Thyroid gland (tissue), 4 donors: ENCODE measurements at regions not wholly inside any gene's neighbourhood (a gene's known extent, or its start where the extent isn't known, plus 50 kb on each side); places are given as distances from the start of the nearest gene placed in this dataset.

Experiments used
- DNase-seq, 2 donors: peaks; one replicate each; pipeline ENCODE4 v3.0.0-alpha.2; 2019
- H3K27ac ChIP-seq, 3 donors: fragments of 200-600 bp; sonication (generic); 1 replicate in 2 of 3; 2 replicates in 1 of 3; pipeline ENCODE4 v1.5.1; 2016 to 2019; ENCODE audit warnings: mild to moderate bottlenecking in 1 of 3, moderate library complexity in 1 of 3
- H3K27me3 ChIP-seq: fragments of 200-600 bp; sonication (generic); one replicate; pipeline ENCODE4 v1.5.1; 2019
- H3K36me3 ChIP-seq, 2 donors: fragments of 200-600 bp; sonication (generic); one replicate each; pipeline ENCODE4 v1.5.1; 2016 to 2019
- H3K4me1 ChIP-seq, 2 donors: fragments of 200-600 bp; sonication (generic); one replicate each; pipeline ENCODE4 v1.5.1; 2017 to 2019
- H3K4me3 ChIP-seq, 3 donors: fragments of 200-600 bp; sonication (generic); replicated peaks in 1 of 3; 1 replicate in 2 of 3; 2 replicates in 1 of 3; pipeline ENCODE4 v1.5.1; 2016; ENCODE audit warnings: mild to moderate bottlenecking in 1 of 3
- H3K9me3 ChIP-seq: fragments of 200-600 bp; sonication (generic); one replicate; pipeline ENCODE4 v1.5.1; 2017
- POLR2A ChIP-seq, 2 donors: fragments of 450-650 bp; IDR thresholded peaks; one replicate each; pipeline ENCODE4 v1.6.1; 2017; ENCODE audit warnings: antibody characterized with exemption in 2 of 2, mild to moderate bottlenecking in 2 of 2, moderate library complexity in 1 of 2
- WGBS, 2 donors: methylation state at CpG; one replicate each; pipeline ENCODE4 v1.1.5; 2017; 5-methylcytosine and 5-hydroxymethylcytosine counted together
- intact Hi-C: fragments of 100-400 bp; cut with DNase I; formaldehyde crosslinking; loops from one replicate; pipeline ENCODE4 v1.15.1; 2023
- TF ChIP-seq, protein P1 (sequence below), 6 experiments: fragments of 200-600 bp in 3 of 6; fragments of 450-650 bp in 3 of 6; sonication (generic) in 3 of 6; IDR thresholded peaks; one replicate each; pipeline ENCODE4 v1.5.1; 2016 to 2019; ENCODE audit warnings: antibody characterized with exemption in 6 of 6, mild to moderate bottlenecking in 2 of 6, inconsistent platforms in 1 of 6, moderate library complexity in 1 of 6

DNA sequence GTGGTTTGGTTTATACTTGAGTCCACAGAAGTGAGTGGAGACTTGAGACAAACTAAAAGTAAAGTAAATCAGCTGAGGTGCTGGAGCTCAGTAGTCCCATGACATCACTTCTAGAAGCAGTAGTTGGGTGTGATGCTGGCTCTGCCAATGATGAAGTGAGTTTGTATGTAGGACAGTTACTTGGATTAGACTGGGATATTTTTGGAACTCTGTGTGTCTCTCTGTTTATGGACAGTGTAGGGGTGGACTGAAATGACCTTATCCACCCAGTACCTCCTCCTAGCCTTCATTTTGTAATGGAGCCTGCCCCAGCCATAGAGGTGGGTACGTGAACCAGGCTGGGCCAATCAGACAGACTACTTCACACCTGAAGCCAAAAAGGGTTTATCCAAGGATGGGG, 52.2 kb downstream of the POLR1D start:
- Histone ChIP-seq H3K4me3 (no peak overlapping the region), H3K27ac (no peak overlapping the region), H3K27me3 (no peaks in the 10 kb centered on the region), H3K36me3 (no peaks in the 10 kb centered on the region), H3K9me3 (no peaks in the 10 kb centered on the region), H3K4me1 (no peaks in the 10 kb centered on the region)
- 94 to 100% methylated on average over 1 of the region's 1 CpG for WGBS, 2 donors
- DNase-seq = no peak
- intact Hi-C loops = no loop called here
- TF ChIP-seq, protein P1, sequence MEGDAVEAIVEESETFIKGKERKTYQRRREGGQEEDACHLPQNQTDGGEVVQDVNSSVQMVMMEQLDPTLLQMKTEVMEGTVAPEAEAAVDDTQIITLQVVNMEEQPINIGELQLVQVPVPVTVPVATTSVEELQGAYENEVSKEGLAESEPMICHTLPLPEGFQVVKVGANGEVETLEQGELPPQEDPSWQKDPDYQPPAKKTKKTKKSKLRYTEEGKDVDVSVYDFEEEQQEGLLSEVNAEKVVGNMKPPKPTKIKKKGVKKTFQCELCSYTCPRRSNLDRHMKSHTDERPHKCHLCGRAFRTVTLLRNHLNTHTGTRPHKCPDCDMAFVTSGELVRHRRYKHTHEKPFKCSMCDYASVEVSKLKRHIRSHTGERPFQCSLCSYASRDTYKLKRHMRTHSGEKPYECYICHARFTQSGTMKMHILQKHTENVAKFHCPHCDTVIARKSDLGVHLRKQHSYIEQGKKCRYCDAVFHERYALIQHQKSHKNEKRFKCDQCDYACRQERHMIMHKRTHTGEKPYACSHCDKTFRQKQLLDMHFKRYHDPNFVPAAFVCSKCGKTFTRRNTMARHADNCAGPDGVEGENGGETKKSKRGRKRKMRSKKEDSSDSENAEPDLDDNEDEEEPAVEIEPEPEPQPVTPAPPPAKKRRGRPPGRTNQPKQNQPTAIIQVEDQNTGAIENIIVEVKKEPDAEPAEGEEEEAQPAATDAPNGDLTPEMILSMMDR (IDR thresholded peaks at IDR 0.05) = no peak
- no peak for TF ChIP-seq POLR2A (IDR thresholded peaks at IDR 0.05)

DNA sequence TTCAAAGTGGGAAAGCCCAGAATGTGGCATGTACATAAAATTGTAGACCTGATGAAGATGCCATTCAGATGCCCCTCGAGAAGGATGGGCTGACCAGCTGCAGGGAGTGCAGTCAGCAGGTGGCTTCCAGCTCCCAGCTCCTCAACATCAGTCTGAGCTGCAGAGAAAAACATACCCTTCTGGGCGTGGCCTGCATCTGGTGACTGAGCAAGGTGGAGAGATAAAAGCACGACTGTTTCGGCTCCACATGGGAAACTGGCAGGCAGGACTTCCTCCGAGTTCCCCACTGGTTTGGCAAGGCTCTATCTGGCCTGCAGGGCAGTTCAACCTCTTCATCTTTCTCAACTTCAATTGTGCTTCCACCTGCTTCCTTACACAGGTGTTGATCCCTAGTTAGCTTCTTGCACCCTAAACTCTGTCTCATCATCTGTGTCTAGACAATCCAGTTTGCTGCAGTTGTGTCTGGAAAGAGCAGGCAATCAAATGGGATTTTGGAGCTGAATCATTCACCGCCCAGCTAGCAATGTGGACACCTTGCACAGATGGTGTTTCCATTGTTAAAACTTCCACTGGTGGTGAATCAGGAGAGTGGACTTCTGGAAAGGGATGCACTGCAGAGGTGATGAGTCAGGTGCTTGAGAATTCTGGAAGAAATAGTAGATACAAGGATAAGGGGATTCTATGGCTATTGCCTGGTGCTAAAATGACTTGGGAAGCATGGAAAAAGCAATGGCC, 56.8 kb downstream of the POLR1D start:
- H3K4me1 ChIP-seq = no peaks in the 10 kb centered on the region
- H3K27ac ChIP-seq = no peak overlapping the region
- 60 to 76% methylated on average over 6 of the region's 6 CpGs for whole genome bisulfite sequencing, 2 donors
- intact Hi-C loops = no loop called here
- H3K27me3 ChIP-seq = no peaks in the 10 kb centered on the region
- H3K9me3 ChIP-seq = no peaks in the 10 kb centered on the region
- H3K4me3 ChIP-seq = no peak overlapping the region
- no peaks in the 10 kb centered on the region for H3K36me3 ChIP-seq
- no peak for TF ChIP-seq POLR2A (IDR thresholded peaks at IDR 0.05)
- TF ChIP-seq, protein P1 (IDR thresholded peaks at IDR 0.05) = no peak
- DNase-seq = no peak

DNA sequence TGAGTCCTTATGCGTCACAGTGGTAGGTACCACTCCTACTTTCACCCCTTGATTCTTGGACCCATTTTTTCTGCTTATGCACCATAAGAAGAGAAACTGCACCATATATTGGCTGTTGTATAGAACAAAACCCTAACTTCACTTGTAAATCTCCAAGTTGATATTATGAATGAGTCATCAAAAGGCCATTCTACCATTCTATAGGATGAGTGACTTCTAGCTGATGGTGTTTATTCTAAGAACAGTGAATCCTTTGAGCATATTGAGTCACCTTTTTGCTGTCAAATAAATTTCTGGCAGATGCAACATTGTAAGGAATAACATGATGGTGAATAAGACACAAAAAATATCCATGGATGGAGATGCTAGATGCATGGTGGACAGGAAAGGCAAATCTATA, 57.7 kb downstream of the POLR1D start:
- Histone ChIP-seq H3K36me3 (no peaks in the 10 kb centered on the region), H3K4me3 (no peak overlapping the region), H3K27me3 (no peaks in the 10 kb centered on the region), H3K4me1 (no peaks in the 10 kb centered on the region), H3K9me3 (no peaks in the 10 kb centered on the region), H3K27ac (no peak overlapping the region)
- no peak for TF ChIP-seq POLR2A (IDR thresholded peaks at IDR 0.05)
- TF ChIP-seq, protein P1 (IDR thresholded peaks at IDR 0.05) = no peak
- 92 to 100% methylated on average over 1 of the region's 1 CpG for WGBS, 2 donors
- no peak for DNase-seq
- intact Hi-C loops = no loop called here

DNA sequence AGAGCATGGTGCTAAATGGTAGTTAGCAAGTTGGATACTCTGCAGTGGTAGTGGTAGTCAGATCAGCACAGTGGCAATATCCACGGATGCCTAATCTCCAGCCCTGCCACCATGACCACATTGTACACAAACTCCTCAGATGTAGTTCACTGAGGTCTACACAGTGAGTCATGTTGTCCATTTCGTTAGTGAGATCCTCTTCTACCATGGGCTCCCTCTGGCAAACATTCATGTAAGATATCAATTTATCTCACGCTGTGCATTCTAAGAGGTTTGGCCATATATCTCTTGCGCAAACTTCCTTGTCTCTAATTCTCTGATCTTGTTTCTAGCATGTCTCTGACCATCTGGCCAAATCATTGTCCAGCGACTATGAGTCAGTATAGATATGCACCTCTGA, 58.2 kb downstream of the POLR1D start:
- no peak for DNase-seq
- Histone ChIP-seq H3K4me3 (no peak overlapping the region), H3K27ac (no peak overlapping the region), H3K4me1 (no peaks in the 10 kb centered on the region), H3K36me3 (no peaks in the 10 kb centered on the region), H3K27me3 (no peaks in the 10 kb centered on the region), H3K9me3 (no peaks in the 10 kb centered on the region)
- intact Hi-C loops = no loop called here
- WGBS, 2 donors = 81 to 86% methylated on average over 5 of the region's 5 CpGs
- TF ChIP-seq POLR2A (IDR thresholded peaks at IDR 0.05) = no peak
- TF ChIP-seq, protein P1 (IDR thresholded peaks at IDR 0.05) = no peak

DNA sequence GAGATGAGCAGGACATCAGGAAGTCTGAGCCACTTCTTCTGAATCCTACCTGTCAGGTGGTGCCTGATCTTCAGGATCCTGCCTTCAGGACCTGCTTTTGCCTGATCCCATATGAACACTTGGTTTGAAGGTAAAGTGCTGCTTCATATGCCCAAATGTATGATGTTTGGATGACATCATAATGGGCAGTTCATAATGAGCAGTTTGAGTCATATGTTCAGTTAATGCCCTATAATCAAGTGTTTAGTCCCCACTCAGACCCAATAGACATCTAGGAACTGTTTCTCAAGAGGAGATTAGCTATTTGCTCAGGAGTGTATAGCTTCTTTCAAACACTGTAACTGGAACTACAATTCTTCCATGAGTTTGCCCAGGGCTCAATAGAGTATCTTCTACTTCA, 58.8 kb downstream of the POLR1D start:
- intact Hi-C loops = no loop called here
- no peak overlapping the region for H3K4me3 ChIP-seq
- no peak for TF ChIP-seq POLR2A (IDR thresholded peaks at IDR 0.05)
- TF ChIP-seq, protein P1 (IDR thresholded peaks at IDR 0.05) = no peak
- no peaks in the 10 kb centered on the region for H3K4me1 ChIP-seq
- H3K27me3 ChIP-seq = no peaks in the 10 kb centered on the region
- no peaks in the 10 kb centered on the region for H3K36me3 ChIP-seq
- DNase-seq = no peak
- H3K27ac ChIP-seq = no peak overlapping the region
- no peaks in the 10 kb centered on the region for H3K9me3 ChIP-seq
